ENCODE measurements at regions not wholly inside any gene's neighbourhood (a gene's known extent, or its start where the extent isn't known, plus 50 kb on each side); places are given as distances from the start of the nearest gene placed in this dataset.

GRCh38 chr3:132196113-132196512 lies 121.1 kb upstream of the ACP3 start:
- no peak for DNase-seq
- TF ChIP-seq CTCF (IDR thresholded peaks at IDR 0.05; ENCODE audit: partially characterized antibody, unreplicated experiment), result no peak
- H3K27ac Mint-ChIP-seq (ENCODE audit: unreplicated experiment), result no peak overlapping the region
- H3K4me1 Mint-ChIP-seq (ENCODE audit: low read depth, unreplicated experiment), result no peaks in the 10 kb centered on the region
- no peaks in the 10 kb centered on the region for H3K27me3 Mint-ChIP-seq (ENCODE audit: unreplicated experiment)
- no peak overlapping the region for H3K4me3 Mint-ChIP-seq (ENCODE audit: unreplicated experiment)
- peaks cover 1% of the 10 kb centered on the region for H3K9me3 Mint-ChIP-seq (ENCODE audit: unreplicated experiment)
- H3K36me3 Mint-ChIP-seq (ENCODE audit: unreplicated experiment), result no peaks in the 10 kb centered on the region

- no peak overlapping the region for H3K4me3 Mint-ChIP-seq (ENCODE audit: unreplicated experiment)
- H3K36me3 Mint-ChIP-seq (ENCODE audit: unreplicated experiment), result no peaks in the 10 kb centered on the region
- H3K9me3 Mint-ChIP-seq (ENCODE audit: unreplicated experiment), result no peaks in the 10 kb centered on the region
- TF ChIP-seq CTCF (IDR thresholded peaks at IDR 0.05; ENCODE audit: partially characterized antibody, unreplicated experiment), result no peak
- no peaks in the 10 kb centered on the region for H3K4me1 Mint-ChIP-seq (ENCODE audit: low read depth, unreplicated experiment)
- no peak overlapping the region for H3K27ac Mint-ChIP-seq (ENCODE audit: unreplicated experiment)
- no peak for DNase-seq
- no peaks in the 10 kb centered on the region for H3K27me3 Mint-ChIP-seq (ENCODE audit: unreplicated experiment)
These were observed 118.7 kb upstream of the ACP3 start for GRCh38 chr3:132198516-132198915.

GRCh38 chr3:132199451-132199850 lies 117.8 kb upstream of the ACP3 start:
- Mint-ChIP-seq H3K27me3 (ENCODE audit: unreplicated experiment) (no peaks in the 10 kb centered on the region), H3K9me3 (ENCODE audit: unreplicated experiment) (no peaks in the 10 kb centered on the region), H3K36me3 (ENCODE audit: unreplicated experiment) (no peaks in the 10 kb centered on the region), H3K27ac (ENCODE audit: unreplicated experiment) (no peak overlapping the region), H3K4me3 (ENCODE audit: unreplicated experiment) (no peak overlapping the region), H3K4me1 (ENCODE audit: low read depth, unreplicated experiment) (no peaks in the 10 kb centered on the region)
- no peak for DNase-seq
- TF ChIP-seq CTCF (IDR thresholded peaks at IDR 0.05; ENCODE audit: partially characterized antibody, unreplicated experiment), result no peak

GRCh38 chr3:132202586-132202985 lies 114.6 kb upstream of the ACP3 start:
- no peak overlapping the region for H3K4me3 Mint-ChIP-seq (ENCODE audit: unreplicated experiment)
- H3K27ac Mint-ChIP-seq (ENCODE audit: unreplicated experiment), result no peak overlapping the region
- TF ChIP-seq CTCF (IDR thresholded peaks at IDR 0.05; ENCODE audit: partially characterized antibody, unreplicated experiment), result no peak
- no peaks in the 10 kb centered on the region for H3K36me3 Mint-ChIP-seq (ENCODE audit: unreplicated experiment)
- H3K4me1 Mint-ChIP-seq (ENCODE audit: low read depth, unreplicated experiment), result no peaks in the 10 kb centered on the region
- DNase-seq, result no peak
- no peaks in the 10 kb centered on the region for H3K9me3 Mint-ChIP-seq (ENCODE audit: unreplicated experiment)
- H3K27me3 Mint-ChIP-seq (ENCODE audit: unreplicated experiment), result no peaks in the 10 kb centered on the region

- Mint-ChIP-seq H3K9me3 (ENCODE audit: unreplicated experiment) (no peaks in the 10 kb centered on the region), H3K27me3 (ENCODE audit: unreplicated experiment) (no peaks in the 10 kb centered on the region), H3K27ac (ENCODE audit: unreplicated experiment) (no peak overlapping the region), H3K4me1 (ENCODE audit: low read depth, unreplicated experiment) (no peaks in the 10 kb centered on the region), H3K36me3 (ENCODE audit: unreplicated experiment) (no peaks in the 10 kb centered on the region), H3K4me3 (ENCODE audit: unreplicated experiment) (no peak overlapping the region)
- no peak for DNase-seq
- no peak for TF ChIP-seq CTCF (IDR thresholded peaks at IDR 0.05; ENCODE audit: partially characterized antibody, unreplicated experiment)
These were observed 113.2 kb upstream of the ACP3 start for GRCh38 chr3:132203889-132204596.

Data from glutamatergic neuron (in vitro differentiated cells).